SK-N-SH (cell line): ENCODE measurements at regions not wholly inside any gene's neighbourhood (a gene's known extent, or its start where the extent isn't known, plus 50 kb on each side); places are given as distances from the start of the nearest gene placed in this dataset.

Source experiments
- CHD2 ChIP-seq: fragments of 150-350 bp; IDR thresholded peaks from 2 replicates; pipeline ENCODE4 v1.6.1; 2018; ENCODE audit warnings: low read length; ENCODE audit not compliant: partially characterized antibody
- CTCF ChIP-seq: fragments of 200-600 bp; sonication (generic); IDR thresholded peaks from 2 replicates; pipeline ENCODE4 v1.6.1; 2017; ENCODE audit warnings: antibody characterized with exemption, mild to moderate bottlenecking, moderate library complexity
- EZH2phosphoT487 ChIP-seq: fragments of 200-600 bp; sonication (generic); IDR thresholded peaks from 2 replicates; pipeline ENCODE4 v1.6.1; 2017; ENCODE audit warnings: low read depth, mixed run types, mild to moderate bottlenecking, antibody characterized with exemption, moderate library complexity, borderline replicate concordance
- POLR2AphosphoS5 ChIP-seq: IDR thresholded peaks from 2 replicates; pipeline ENCODE4 v1.6.1; 2012; ENCODE audit warnings: low read depth, low read length
- REST ChIP-seq: IDR thresholded peaks from 2 replicates; pipeline ENCODE4 v1.6.1; 2012; ENCODE audit warnings: mild to moderate bottlenecking, low read depth, low read length, moderate library complexity
- TEAD4 ChIP-seq: IDR thresholded peaks from 2 replicates; pipeline ENCODE4 v1.4.0; 2012; ENCODE audit warnings: mild to moderate bottlenecking, borderline replicate concordance; ENCODE audit not compliant: insufficient read depth

DNA sequence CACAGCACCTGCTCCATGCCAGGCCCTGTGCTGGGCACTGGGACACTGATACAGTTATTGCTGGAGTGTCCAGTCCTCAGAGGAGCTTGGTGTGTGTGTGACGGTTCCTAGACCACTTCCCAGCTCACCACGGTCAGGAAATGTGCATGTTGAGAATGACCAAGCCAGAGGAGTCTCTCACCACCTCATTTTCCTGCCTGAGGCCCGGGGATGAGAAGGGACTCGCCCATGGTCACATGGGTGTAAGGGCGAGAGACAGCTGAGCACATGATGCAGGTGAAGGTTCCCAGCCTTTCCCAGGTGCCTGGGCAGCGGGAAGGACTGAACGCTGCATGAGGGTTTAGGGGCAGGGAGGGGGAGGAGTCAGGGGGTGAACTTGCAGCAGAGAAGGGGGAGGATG is 180.9 kb upstream of the TLE3 start:
- TF ChIP-seq EZH2phosphoT487 (no peak), CHD2 (no peak), TEAD4 (no peak), REST (no peak), CTCF (no peak), POLR2AphosphoS5 (no peak)
